Eye (tissue), 1 donor: ENCODE measurements at regions not wholly inside any gene's neighbourhood (a gene's known extent, or its start where the extent isn't known, plus 50 kb on each side); places are given as distances from the start of the nearest gene placed in this dataset.
"Not testable (repeated sequence)": the region's sequence is repeated elsewhere in the genome, so short reads cannot be mapped to it uniquely, and the experiment has no call there.

Source experiments
- DNase-seq: peaks from one replicate; pipeline ENCODE4 v3.0.0-alpha.2; 2015

GRCh38 chr10:29236910-29237309, 52.0 kb upstream of the LYZL1 start:
- not testable (repeated sequence) for DNase-seq

GRCh38 chr10:29237786-29238185, 51.1 kb upstream of the LYZL1 start:
- DNase-seq, result no peak

- no peak for DNase-seq
Measured at GRCh38 chr10:29238523-29239135, 50.2 kb upstream of the LYZL1 start.
